ENCODE measurements at regions not wholly inside any gene's neighbourhood (a gene's known extent, or its start where the extent isn't known, plus 50 kb on each side); places are given as distances from the start of the nearest gene placed in this dataset.
A peak's percentile ranks its signal among the peaks of the same experiment; 100 is the strongest.
"Not testable (repeated sequence)": the region's sequence is repeated elsewhere in the genome, so short reads cannot be mapped to it uniquely, and the experiment has no call there.

- H3K9me3 ChIP-seq (ENCODE audit: insufficient read depth, low read depth, low read length); H3K36me3 ChIP-seq (ENCODE audit: insufficient read depth, low read length); H3K4me1 ChIP-seq (ENCODE audit: insufficient read depth, low read length); H3K9ac ChIP-seq (ENCODE audit: low read depth, low read length); H3K27me3 ChIP-seq (ENCODE audit: insufficient read depth, low read length); H3K4me3 ChIP-seq (ENCODE audit: low read length); H3K27ac ChIP-seq (ENCODE audit: low read depth, low read length): not testable (repeated sequence)
- 92% methylated on average over 3 of the region's 3 CpGs for WGBS
These were observed 81.4 kb upstream of the NEK3 start for GRCh38 chr13:52240752-52241151.

- 4% methylated on average over 4 of the region's 8 CpGs for WGBS
- H3K4me1 ChIP-seq (ENCODE audit: insufficient read depth, low read length); H3K27ac ChIP-seq (ENCODE audit: low read depth, low read length); H3K9me3 ChIP-seq (ENCODE audit: insufficient read depth, low read depth, low read length); H3K36me3 ChIP-seq (ENCODE audit: insufficient read depth, low read length); H3K27me3 ChIP-seq (ENCODE audit: insufficient read depth, low read length); H3K9ac ChIP-seq (ENCODE audit: low read depth, low read length): not testable (repeated sequence)
- peak overlapping the region; percentile 22; the same call in 1 of the 2 replicates for H3K4me3 ChIP-seq (ENCODE audit: low read length)
These were observed 76.7 kb upstream of the NEK3 start for GRCh38 chr13:52235900-52236595.

DNA sequence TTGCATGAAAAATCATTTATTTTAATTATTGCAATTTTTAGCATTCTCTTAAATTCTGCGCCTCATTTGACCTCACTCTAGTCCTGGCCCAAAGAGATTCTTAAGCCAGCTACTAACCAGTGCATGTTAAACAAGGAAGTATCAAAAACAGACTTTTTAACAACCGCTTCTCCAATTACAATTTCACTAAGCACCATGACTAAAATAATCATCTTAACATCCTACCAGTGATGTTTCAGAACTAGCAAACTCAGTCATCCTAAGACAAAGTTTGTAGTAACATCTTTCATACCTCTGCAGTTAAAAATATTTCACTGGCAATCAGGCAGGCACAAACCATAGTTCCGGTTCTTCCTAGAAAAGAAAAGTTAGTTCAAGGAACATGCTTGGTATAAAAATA lies 75.5 kb upstream of the NEK3 start:
- not testable (repeated sequence) for H3K4me3 ChIP-seq (ENCODE audit: low read length); H3K36me3 ChIP-seq (ENCODE audit: insufficient read depth, low read length); H3K9me3 ChIP-seq (ENCODE audit: insufficient read depth, low read depth, low read length); H3K4me1 ChIP-seq (ENCODE audit: insufficient read depth, low read length); H3K27ac ChIP-seq (ENCODE audit: low read depth, low read length); H3K9ac ChIP-seq (ENCODE audit: low read depth, low read length); H3K27me3 ChIP-seq (ENCODE audit: insufficient read depth, low read length)
- WGBS, result no CpG with 5 or more reads among the region's 3 CpGs

DNA sequence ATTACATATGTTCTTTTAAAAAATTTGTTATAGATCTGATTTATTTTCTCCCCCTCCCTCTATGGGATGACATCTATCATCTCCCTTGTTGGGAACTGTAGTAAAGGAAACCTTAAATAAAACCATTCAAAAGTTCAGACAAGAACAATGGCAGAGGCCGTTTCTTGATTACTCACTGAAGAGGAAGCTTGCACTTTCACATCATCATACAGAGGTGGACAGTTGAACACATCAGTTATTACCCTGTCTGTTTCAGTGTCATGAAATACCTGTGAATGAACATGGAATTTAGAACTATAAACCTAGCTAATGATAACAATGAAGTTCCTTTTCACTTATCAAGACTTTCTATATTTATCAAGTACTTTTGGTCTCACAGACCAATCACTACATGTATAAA lies 63.7 kb upstream of the NEK3 start:
- H3K36me3 ChIP-seq (ENCODE audit: insufficient read depth, low read length), result not testable (repeated sequence)
- WGBS, result 100% methylated on average over 1 of the region's 1 CpG

DNA sequence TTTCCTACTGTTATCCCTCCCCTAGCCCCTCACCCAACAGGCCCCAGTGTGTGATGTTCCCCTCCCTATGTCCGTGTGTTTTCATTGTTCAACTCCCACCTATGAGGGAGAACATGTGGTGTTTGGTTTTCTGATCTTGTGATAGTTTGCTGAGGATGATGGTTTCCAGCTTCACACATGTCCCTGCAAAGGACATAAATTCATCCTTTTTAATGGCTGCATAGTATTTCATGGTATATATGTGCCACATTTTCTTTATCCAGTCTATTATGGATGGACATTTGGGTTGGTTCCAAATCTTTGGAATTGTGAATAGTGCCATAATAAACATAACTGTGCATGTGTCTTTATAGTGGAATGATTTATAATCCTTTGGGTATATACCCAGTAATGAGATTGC lies 54.5 kb upstream of the NEK3 start:
- H3K27ac ChIP-seq (ENCODE audit: low read depth, low read length); H3K36me3 ChIP-seq (ENCODE audit: insufficient read depth, low read length); H3K4me1 ChIP-seq (ENCODE audit: insufficient read depth, low read length); H3K9ac ChIP-seq (ENCODE audit: low read depth, low read length); H3K9me3 ChIP-seq (ENCODE audit: insufficient read depth, low read depth, low read length); H3K27me3 ChIP-seq (ENCODE audit: insufficient read depth, low read length); H3K4me3 ChIP-seq (ENCODE audit: low read length): not testable (repeated sequence)
- WGBS, result no CpG with 5 or more reads among the region's 1 CpG

More for the DNA sequence above, 63.7 kb upstream of the NEK3 start:
- not testable (repeated sequence) for H3K9ac ChIP-seq (ENCODE audit: low read depth, low read length); H3K4me3 ChIP-seq (ENCODE audit: low read length); H3K4me1 ChIP-seq (ENCODE audit: insufficient read depth, low read length); H3K27me3 ChIP-seq (ENCODE audit: insufficient read depth, low read length); H3K9me3 ChIP-seq (ENCODE audit: insufficient read depth, low read depth, low read length); H3K27ac ChIP-seq (ENCODE audit: low read depth, low read length)

GRCh38 chr13:52212886-52213285 lies 53.5 kb upstream of the NEK3 start:
- not testable (repeated sequence) for H3K27ac ChIP-seq (ENCODE audit: low read depth, low read length); H3K4me3 ChIP-seq (ENCODE audit: low read length); H3K36me3 ChIP-seq (ENCODE audit: insufficient read depth, low read length); H3K9ac ChIP-seq (ENCODE audit: low read depth, low read length); H3K9me3 ChIP-seq (ENCODE audit: insufficient read depth, low read depth, low read length); H3K4me1 ChIP-seq (ENCODE audit: insufficient read depth, low read length); H3K27me3 ChIP-seq (ENCODE audit: insufficient read depth, low read length)
- WGBS, result no CpG with 5 or more reads among the region's 1 CpG

GRCh38 chr13:52211416-52211776 lies 52.0 kb upstream of the NEK3 start:
- not testable (repeated sequence) for H3K4me3 ChIP-seq (ENCODE audit: low read length); H3K27me3 ChIP-seq (ENCODE audit: insufficient read depth, low read length); H3K9ac ChIP-seq (ENCODE audit: low read depth, low read length); H3K27ac ChIP-seq (ENCODE audit: low read depth, low read length); H3K4me1 ChIP-seq (ENCODE audit: insufficient read depth, low read length); H3K36me3 ChIP-seq (ENCODE audit: insufficient read depth, low read length); H3K9me3 ChIP-seq (ENCODE audit: insufficient read depth, low read depth, low read length)
- WGBS, result 85% methylated on average over 6 of the region's 6 CpGs

DNA sequence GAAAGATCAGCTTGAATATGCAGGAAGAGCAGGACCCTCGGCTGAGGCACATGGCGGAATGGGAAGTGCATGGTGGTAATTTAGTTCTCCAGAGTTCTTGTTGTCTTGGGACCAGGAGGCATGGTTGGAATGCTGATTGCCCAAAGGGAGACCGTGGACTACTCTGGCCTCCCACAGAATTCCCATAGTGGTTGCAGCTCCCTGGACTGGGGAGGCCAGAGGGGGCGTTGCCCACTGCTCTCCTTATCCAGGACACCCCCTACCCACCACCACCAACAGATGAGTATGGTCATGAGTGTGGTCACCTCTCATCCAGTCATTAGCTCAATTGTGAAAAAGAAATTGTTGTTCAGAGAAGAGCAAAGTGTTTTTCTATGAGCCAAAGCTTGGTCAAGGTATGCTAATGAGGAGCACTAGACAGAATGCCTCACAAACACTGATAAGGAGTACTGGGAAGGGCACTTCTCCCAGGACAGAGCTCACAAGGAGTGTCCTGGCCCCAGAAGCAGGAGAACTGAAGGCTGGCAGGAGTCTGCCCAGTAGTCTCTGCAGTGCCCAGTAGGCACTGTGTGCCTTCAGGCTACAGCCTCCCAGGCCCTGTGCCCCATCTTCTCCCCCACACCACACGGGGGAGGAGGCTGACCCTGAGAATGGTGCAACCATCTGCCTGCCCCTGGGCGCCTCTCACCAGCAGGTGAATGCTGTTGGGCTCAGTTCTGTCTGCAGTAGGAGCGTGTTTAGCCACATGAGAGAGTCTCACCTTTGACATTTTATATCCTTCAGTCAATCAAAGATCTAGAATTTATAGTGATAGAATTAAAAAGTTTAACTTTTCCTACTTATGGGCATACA lies 51.4 kb upstream of the NEK3 start:
- not testable (repeated sequence) for H3K9ac ChIP-seq (ENCODE audit: low read depth, low read length)
- WGBS, result 94% methylated on average over 4 of the region's 7 CpGs

More for the DNA sequence above, 51.4 kb upstream of the NEK3 start:
- not testable (repeated sequence) for H3K4me3 ChIP-seq (ENCODE audit: low read length); H3K4me1 ChIP-seq (ENCODE audit: insufficient read depth, low read length); H3K27ac ChIP-seq (ENCODE audit: low read depth, low read length); H3K27me3 ChIP-seq (ENCODE audit: insufficient read depth, low read length); H3K9me3 ChIP-seq (ENCODE audit: insufficient read depth, low read depth, low read length); H3K36me3 ChIP-seq (ENCODE audit: insufficient read depth, low read length)
